Esophagus (tissue), 2 donors: ENCODE measurements at regions not wholly inside any gene's neighbourhood (a gene's known extent, or its start where the extent isn't known, plus 50 kb on each side); places are given as distances from the start of the nearest gene placed in this dataset.
A peak's percentile ranks its signal among the peaks of the same experiment; 100 is the strongest.

Experiments
- H3K27ac ChIP-seq, 2 donors: one replicate each; pipeline ENCODE4 v1.5.1; 2013; ENCODE audit warnings: low read depth in 2 of 2, mild to moderate bottlenecking in 2 of 2, inconsistent platforms in 1 of 2, low read length in 1 of 2, moderate library complexity in 1 of 2
- H3K27me3 ChIP-seq, 2 donors: one replicate each; pipeline ENCODE4 v1.6.1; 2013; ENCODE audit warnings: low read length in 2 of 2, control low read depth in 1 of 2, mild to moderate bottlenecking in 1 of 2; ENCODE audit not compliant: insufficient read depth in 2 of 2, control insufficient read depth in 1 of 2
- H3K36me3 ChIP-seq, 2 donors: one replicate each; pipeline ENCODE4 v1.6.1; 2013; ENCODE audit warnings: low read length in 1 of 2; ENCODE audit not compliant: control insufficient read depth in 2 of 2, insufficient read depth in 2 of 2
- H3K4me1 ChIP-seq, 2 donors: one replicate each; pipeline ENCODE4 v1.6.1; 2013; ENCODE audit warnings: low read length in 1 of 2; ENCODE audit not compliant: control insufficient read depth in 2 of 2, insufficient read depth in 2 of 2
- H3K4me3 ChIP-seq, 2 donors: one replicate each; pipeline ENCODE4 v1.5.1; 2013; ENCODE audit warnings: low read length in 2 of 2, mild to moderate bottlenecking in 2 of 2, low read depth in 1 of 2, moderate library complexity in 1 of 2
- H3K9me3 ChIP-seq, 2 donors: one replicate each; pipeline ENCODE4 v1.6.1; 2013; ENCODE audit warnings: mild to moderate bottlenecking in 2 of 2, low read depth in 1 of 2, low read length in 1 of 2, moderate library complexity in 1 of 2; ENCODE audit not compliant: control insufficient read depth in 2 of 2, insufficient read depth in 1 of 2
- whole genome bisulfite sequencing, 2 donors: extraction: QIAGEN DNeasy Blood & Tissue Kit; methylation state at CpG; one replicate each; pipeline ENCODE4 v1.1.7; 2013; 5-methylcytosine and 5-hydroxymethylcytosine counted together
- donor health status: healthy with polysubstance abuse.
- donor health status: Bipolar disorder and iron deficiency.

DNA sequence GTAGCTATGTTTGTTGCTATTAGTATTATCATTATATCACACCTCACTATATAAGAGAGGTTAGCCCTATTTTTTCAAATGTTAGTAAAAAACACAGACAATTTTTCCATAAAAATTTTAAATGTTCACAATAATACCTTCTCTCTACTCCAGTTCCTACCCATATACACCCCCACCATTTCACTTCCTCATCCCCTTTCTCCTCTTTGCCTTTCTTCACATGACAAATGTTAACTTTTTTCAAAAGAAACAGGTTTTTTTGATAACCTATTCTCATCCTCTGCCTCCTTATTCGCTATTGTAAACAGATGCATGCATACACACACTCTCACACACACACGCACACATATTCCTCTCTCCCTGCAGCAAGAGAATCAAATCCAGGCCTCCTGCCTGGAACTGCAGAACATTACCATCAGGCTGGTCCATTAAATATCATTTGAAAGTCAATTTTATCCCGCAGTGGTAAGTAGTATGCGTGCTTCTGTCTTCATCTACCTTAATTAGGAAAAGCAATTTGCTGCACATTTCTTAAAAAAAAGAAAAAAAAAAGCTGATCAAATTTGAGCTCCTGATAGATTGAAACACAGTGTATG is 55.5 kb downstream of the MID1IP1 start:
- Histone ChIP-seq H3K36me3 (no peaks in the 10 kb centered on the region), H3K4me3 (no peak overlapping the region), H3K9me3 (no peaks in the 10 kb centered on the region), H3K27me3 (peaks cover 0 to 10% of the 10 kb centered on the region in 2 donors), H3K27ac (no peak overlapping the region), H3K4me1 (no peaks in the 10 kb centered on the region)
- WGBS, 2 donors: 82 to 95% methylated on average over 4 of the region's 4 CpGs

GRCh38 chrX:38857736-38858523 is 56.7 kb downstream of the MID1IP1 start:
- Histone ChIP-seq H3K27ac (no peak overlapping the region), H3K9me3 (no peaks in the 10 kb centered on the region)
- 66 to 82% methylated on average over 5 of the region's 5 CpGs for WGBS, 2 donors

GRCh38 chrX:38859602-38860001 is 58.3 kb downstream of the MID1IP1 start:
- no peaks in the 10 kb centered on the region for H3K36me3 ChIP-seq
- H3K27ac ChIP-seq: no peak overlapping the region
- no peaks in the 10 kb centered on the region for H3K9me3 ChIP-seq
- H3K4me1 ChIP-seq: no peaks in the 10 kb centered on the region
- no peak overlapping the region for H3K4me3 ChIP-seq
- H3K27me3 ChIP-seq: peaks cover 0 to 6% of the 10 kb centered on the region in 2 donors

More at GRCh38 chrX:38857736-38858523, 56.7 kb downstream of the MID1IP1 start:
- Histone ChIP-seq H3K27me3 (peaks cover 0 to 6% of the 10 kb centered on the region in 2 donors), H3K4me1 (no peaks in the 10 kb centered on the region), H3K36me3 (no peaks in the 10 kb centered on the region), H3K4me3 (no peak overlapping the region)

- WGBS, 2 donors: 80 to 85% methylated on average over 4 of the region's 4 CpGs
- H3K4me3 ChIP-seq: no peak overlapping the region
Observed at GRCh38 chrX:38860106-38861013, 59.1 kb downstream of the MID1IP1 start.

DNA sequence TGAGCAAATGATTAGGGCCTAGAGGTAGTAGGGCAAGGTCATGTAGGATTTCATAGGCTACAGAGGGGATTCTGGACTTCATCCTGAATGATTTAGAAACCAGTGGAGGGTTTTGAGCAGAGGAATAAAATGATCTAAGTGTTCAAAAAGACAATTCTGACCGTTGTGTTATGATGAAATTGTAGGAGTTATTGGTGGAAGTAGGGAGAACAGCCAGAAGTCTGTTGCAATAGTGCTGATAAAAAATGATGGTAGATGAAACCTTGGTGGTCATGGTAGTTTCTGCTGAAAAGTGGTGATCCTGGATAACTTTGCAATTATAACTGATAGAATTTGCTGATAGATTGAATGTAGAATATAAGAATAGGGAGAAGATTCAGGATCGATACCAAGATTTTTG is 60.2 kb downstream of the MID1IP1 start:
- no peaks in the 10 kb centered on the region for H3K27me3 ChIP-seq

More at GRCh38 chrX:38860106-38861013, 59.1 kb downstream of the MID1IP1 start:
- Histone ChIP-seq H3K27me3 (peaks cover 0 to 6% of the 10 kb centered on the region in 2 donors), H3K36me3 (no peaks in the 10 kb centered on the region), H3K27ac (no peak overlapping the region), H3K9me3 (no peaks in the 10 kb centered on the region), H3K4me1 (no peaks in the 10 kb centered on the region)

DNA sequence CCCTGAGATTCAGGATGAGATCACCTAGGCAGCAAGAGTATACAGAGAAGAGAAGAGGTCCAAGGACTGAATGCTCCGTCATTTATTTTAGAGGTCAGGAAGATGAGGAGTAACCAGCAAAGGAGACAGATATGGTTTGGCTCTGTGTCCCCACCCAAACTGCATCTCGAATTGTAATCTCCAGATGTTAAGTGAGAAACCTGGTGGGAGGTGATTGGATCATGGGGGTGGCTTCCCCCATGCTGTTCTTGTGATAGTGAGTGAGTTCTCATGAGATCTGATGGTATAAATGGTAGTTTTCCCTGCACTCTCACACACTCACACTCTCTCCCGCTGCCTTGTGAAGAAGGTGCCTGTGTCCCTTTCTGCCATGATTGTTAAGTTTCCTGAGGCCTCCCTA is 60.8 kb downstream of the MID1IP1 start:
- Histone ChIP-seq H3K9me3 (no peaks in the 10 kb centered on the region), H3K4me1 (no peaks in the 10 kb centered on the region), H3K4me3 (no peak overlapping the region), H3K27me3 (no peaks in the 10 kb centered on the region), H3K36me3 (no peaks in the 10 kb centered on the region), H3K27ac (no peak overlapping the region)
- 77 to 89% methylated on average over 3 of the region's 3 CpGs for WGBS, 2 donors

More for the DNA sequence above, 60.2 kb downstream of the MID1IP1 start:
- H3K4me1 ChIP-seq: no peaks in the 10 kb centered on the region
- H3K9me3 ChIP-seq: no peaks in the 10 kb centered on the region
- no peaks in the 10 kb centered on the region for H3K36me3 ChIP-seq
- no peak overlapping the region for H3K4me3 ChIP-seq
- WGBS, 2 donors: 68 to 89% methylated on average over 2 of the region's 2 CpGs
- H3K27ac ChIP-seq: no peak overlapping the region

DNA sequence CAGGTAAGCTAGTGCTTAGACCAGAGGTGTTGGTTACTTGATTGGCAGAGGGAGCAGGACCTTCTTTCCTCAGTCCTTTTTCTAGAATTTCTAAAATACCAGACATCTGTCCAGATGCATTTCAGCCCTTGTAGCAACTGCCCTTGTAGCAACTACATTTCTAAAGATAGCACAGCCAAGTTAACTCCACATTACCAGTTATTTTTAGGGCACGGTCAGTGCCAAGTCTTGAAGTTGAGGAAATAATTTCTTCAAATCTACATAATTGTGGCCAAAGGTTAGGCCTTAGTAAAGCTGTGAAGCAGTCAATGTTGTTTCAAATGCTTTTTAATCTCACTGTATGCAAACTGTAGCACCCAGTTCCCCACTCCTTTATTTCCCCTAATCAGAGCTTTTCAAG is 62.9 kb downstream of the MID1IP1 start:
- no peaks in the 10 kb centered on the region for H3K4me1 ChIP-seq
- no peak overlapping the region for H3K27ac ChIP-seq
- no peak overlapping the region for H3K4me3 ChIP-seq
- H3K9me3 ChIP-seq: no peaks in the 10 kb centered on the region
- H3K36me3 ChIP-seq: no peaks in the 10 kb centered on the region
- H3K27me3 ChIP-seq: no peaks in the 10 kb centered on the region
- WGBS, 2 donors: 54 to 62% methylated on average over 1 of the region's 1 CpG

- WGBS, 2 donors: 50 to 76% methylated on average over 6 of the region's 6 CpGs
- Histone ChIP-seq H3K27ac (no peak overlapping the region), H3K4me1 (no peaks in the 10 kb centered on the region), H3K36me3 (no peaks in the 10 kb centered on the region), H3K27me3 (no peaks in the 10 kb centered on the region), H3K9me3 (peaks cover 0 to 4% of the 10 kb centered on the region in 2 donors), H3K4me3 (no peak overlapping the region)
Observed at GRCh38 chrX:38868321-38868720, 67.1 kb downstream of the MID1IP1 start.

GRCh38 chrX:38868941-38869401 is 67.7 kb downstream of the MID1IP1 start:
- peaks cover 0 to 4% of the 10 kb centered on the region in 2 donors for H3K9me3 ChIP-seq
- no peaks in the 10 kb centered on the region for H3K4me1 ChIP-seq
- WGBS, 2 donors: 23 to 44% methylated on average over 3 of the region's 3 CpGs
- peak overlapping the region; percentile 0 to 15 for H3K27ac ChIP-seq
- H3K36me3 ChIP-seq: no peaks in the 10 kb centered on the region
- H3K4me3 ChIP-seq: no peak overlapping the region
- no peaks in the 10 kb centered on the region for H3K27me3 ChIP-seq
